A549 (cell line): ENCODE measurements at regions not wholly inside any gene's neighbourhood (a gene's known extent, or its start where the extent isn't known, plus 50 kb on each side); places are given as distances from the start of the nearest gene placed in this dataset.

ENCODE experiments used
- ATAC-seq, 2 experiments: fragments of 200-7000 bp in 1 of 2; fragments of >200 bp in 1 of 2; cut with Nextera tagmentation in 1 of 2; cut with Tn5 transposase in 1 of 2; 3 replicates each; pipeline versions ENCODE4 v1.8.0 to v1.9.1; 2018 to 2020; ENCODE audit warnings: mild to moderate bottlenecking in 1 of 2, moderate library complexity in 1 of 2
- CTCF ChIA-PET: fragments of 300-600 bp; sonication (Branson Sonifier 250); formaldehyde crosslinking; extraction: SDS; loops from one replicate; lab custom pipeline; 2021; ENCODE audit warnings: antibody characterized with exemption, inconsistent platforms; lab: Yijun Ruan, JAX
- POLR2A ChIA-PET: fragments of 350-600 bp; formaldehyde crosslinking; extraction: SDS; loops from one replicate; lab custom pipeline; 2021; ENCODE audit warnings: antibody characterized with exemption, inconsistent platforms; lab: Yijun Ruan, JAX
- DNase-seq, 2 experiments: peaks; one replicate each; pipeline versions ENCODE4 v3.0.0 to v3.0.0-alpha.2; 2011 to 2016; ENCODE audit warnings: low read depth in 1 of 2, low spot score in 1 of 2
- FAIRE-seq: peaks from 2 replicates; lab custom pipeline; 2011; peaks lifted over from hg19 to GRCh38; lab: Jason Lieb, UNC
- H3K27ac ChIP-seq, 2 experiments: fragments of >200 bp; sonication (Bioruptor Twin); formaldehyde crosslinking; 3 replicates each; pipeline ENCODE4 v1.5.1; 2016 to 2017
- H3K4me1 ChIP-seq: fragments of >200 bp; sonication (Bioruptor Twin); formaldehyde crosslinking; 3 replicates; pipeline ENCODE4 v1.6.1; 2016
- H3K4me2 ChIP-seq: fragments of >200 bp; sonication (Bioruptor Twin); formaldehyde crosslinking; 3 replicates; pipeline ENCODE4 v1.6.1; 2016
- H3K4me3 ChIP-seq: fragments of >200 bp; sonication (Bioruptor Twin); formaldehyde crosslinking; 3 replicates; pipeline ENCODE4 v1.5.1; 2016
- H3K9me3 ChIP-seq: fragments of >200 bp; sonication (Bioruptor Twin); formaldehyde crosslinking; 3 replicates; pipeline ENCODE4 v1.6.1; 2016
- BHLHE40 ChIP-seq: IDR thresholded peaks from 2 replicates; pipeline ENCODE4 v1.6.1; 2012; ENCODE audit warnings: low read depth, low read length, inconsistent platforms
- EHF ChIP-seq: fragments of 250-450 bp; sonication (Bioruptor Pico); IDR thresholded peaks from 2 replicates; pipeline ENCODE4 v1.5.0; 2020; ENCODE audit warnings: mild to moderate bottlenecking
- ESRRA ChIP-seq: fragments of 150-350 bp; IDR thresholded peaks from 2 replicates; pipeline ENCODE4 v1.6.1; 2014; ENCODE audit warnings: mild to moderate bottlenecking, low read length, borderline replicate concordance
- GATA3 ChIP-seq: IDR thresholded peaks from 2 replicates; pipeline ENCODE4 v1.6.1; 2012; ENCODE audit warnings: borderline replicate concordance
- HOXB5 ChIP-seq: fragments of 250-450 bp; sonication (Bioruptor Pico); IDR thresholded peaks from 2 replicates; pipeline ENCODE4 v1.5.0; 2020; ENCODE audit warnings: mild to moderate bottlenecking, moderate library complexity
- JUN ChIP-seq, 2 experiments: fragments of >200 bp; sonication (Bioruptor Twin); formaldehyde crosslinking; IDR thresholded peaks; 2 replicates in 1 of 2; 3 replicates in 1 of 2; pipeline ENCODE4 v1.6.1; 2016 to 2017
- KDM1A ChIP-seq: fragments of 200-600 bp; sonication (generic); IDR thresholded peaks from 2 replicates; pipeline ENCODE4 v1.6.1; 2016; ENCODE audit warnings: low read depth, mild to moderate bottlenecking
- KDM5A ChIP-seq: fragments of 200-600 bp; sonication (generic); IDR thresholded peaks from 2 replicates; pipeline ENCODE4 v1.6.1; 2016; ENCODE audit warnings: antibody characterized with exemption, mild to moderate bottlenecking
- MAFK ChIP-seq: fragments of 450-650 bp; IDR thresholded peaks from 2 replicates; pipeline ENCODE4 v1.6.1; 2014; ENCODE audit not compliant: partially characterized antibody
- NFE2L2 ChIP-seq: fragments of 150-350 bp; conservative IDR thresholded peaks from 2 replicates; pipeline ENCODE4 v1.6.1; 2014; ENCODE audit warnings: low read length
- NPAS2 ChIP-seq: fragments of 250-450 bp; sonication (Bioruptor Pico); IDR thresholded peaks from 2 replicates; pipeline ENCODE4 v1.8.0; 2022; ENCODE audit warnings: mild to moderate bottlenecking, moderate library complexity, borderline replicate concordance
- POLR2A ChIP-seq: IDR thresholded peaks from 2 replicates; pipeline ENCODE4 v1.6.1; 2012; ENCODE audit warnings: mild to moderate bottlenecking, low read length
- POLR2AphosphoS2 ChIP-seq: conservative IDR thresholded peaks from 2 replicates; pipeline ENCODE4 v1.6.1; 2012; ENCODE audit warnings: low read length, improper control_type of control experiment, inconsistent platforms
- RFX5 ChIP-seq: fragments of 450-650 bp; IDR thresholded peaks from 2 replicates; pipeline ENCODE4 v1.7.1; 2014; ENCODE audit warnings: antibody characterized with exemption, mild to moderate bottlenecking, moderate library complexity
- RNF2 ChIP-seq: fragments of 200-600 bp; sonication (generic); IDR thresholded peaks from 2 replicates; pipeline ENCODE4 v1.6.1; 2016; ENCODE audit warnings: low read depth, mild to moderate bottlenecking, antibody characterized with exemption, moderate library complexity, borderline replicate concordance
- TFCP2L1 ChIP-seq: fragments of 250-450 bp; sonication (Bioruptor Pico); IDR thresholded peaks from 2 replicates; pipeline ENCODE4 v1.5.0; 2021; ENCODE audit warnings: mild to moderate bottlenecking
- TP53 ChIP-seq: fragments of 250-450 bp; sonication (Bioruptor Pico); IDR thresholded peaks from 2 replicates; pipeline ENCODE4 v1.5.0; 2021; ENCODE audit warnings: mild to moderate bottlenecking, moderate library complexity
- ZSCAN20 ChIP-seq: fragments of 250-450 bp; sonication (Bioruptor Pico); IDR thresholded peaks from 2 replicates; pipeline ENCODE4 v1.8.0; 2022; ENCODE audit warnings: mild to moderate bottlenecking, moderate library complexity
- WGBS: methylation state at CpG from one replicate; pipeline ENCODE4 v1.1.6; 2017; ENCODE audit errors: missing lambda C conversion rate; 5-methylcytosine and 5-hydroxymethylcytosine counted together
- TF ChIP-seq, protein P1 (sequence below): fragments of >200 bp; sonication (Bioruptor Twin); formaldehyde crosslinking; IDR thresholded peaks from 3 replicates; pipeline ENCODE4 v1.6.1; 2016
- TF ChIP-seq, protein P2 (sequence below): fragments of 250-450 bp; sonication (Bioruptor Pico); IDR thresholded peaks from 2 replicates; pipeline ENCODE4 v1.5.0; 2020; ENCODE audit warnings: low read depth, mild to moderate bottlenecking, moderate library complexity
- TF ChIP-seq, protein P3 (sequence below): fragments of 250-450 bp; sonication (Bioruptor Pico); IDR thresholded peaks from 2 replicates; pipeline ENCODE4 v1.5.0; 2021; ENCODE audit warnings: mild to moderate bottlenecking, moderate library complexity, borderline replicate concordance
- TF ChIP-seq, protein P4 (sequence below): fragments of 150-350 bp; IDR thresholded peaks from 2 replicates; pipeline ENCODE4 v1.6.1; 2014; ENCODE audit warnings: low read depth, mild to moderate bottlenecking, low read length
- TF ChIP-seq, protein P5 (sequence below): IDR thresholded peaks from 2 replicates; pipeline ENCODE4 v1.6.1; 2012; ENCODE audit warnings: low read depth, borderline replicate concordance
- TF ChIP-seq, protein P6 (sequence below): fragments of >200 bp; sonication (Bioruptor Twin); formaldehyde crosslinking; IDR thresholded peaks from 3 replicates; pipeline ENCODE4 v1.5.1; 2016
- TF ChIP-seq, protein P7 (sequence below): IDR thresholded peaks from 2 replicates; pipeline ENCODE4 v1.6.1; 2012

DNA sequence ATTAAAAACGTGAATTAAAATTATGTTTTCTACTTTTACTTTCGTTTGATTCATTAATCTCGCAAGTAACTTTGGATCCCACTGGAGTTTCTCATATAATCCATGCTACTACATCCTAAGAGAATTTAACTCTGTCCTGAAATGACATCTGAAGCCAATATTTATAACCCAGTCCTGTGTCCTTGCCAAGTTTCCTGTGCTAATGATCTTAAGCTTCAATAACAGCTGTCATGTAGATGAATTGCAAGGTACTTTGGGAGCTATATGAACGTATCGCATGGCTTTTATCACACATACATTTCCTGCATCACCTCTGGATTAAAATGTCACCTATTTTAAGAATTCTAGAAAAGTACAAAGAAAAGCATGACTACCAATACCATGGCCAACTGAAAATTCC is 833.8 kb upstream of the CITED2 start:
- H3K4me1 ChIP-seq = no peaks in the 10 kb centered on the region
- H3K27ac ChIP-seq = no peak overlapping the region
- H3K4me2 ChIP-seq = no peak overlapping the region
- no peak for TF ChIP-seq JUN (IDR thresholded peaks at IDR 0.05)
- TF ChIP-seq, protein P1, sequence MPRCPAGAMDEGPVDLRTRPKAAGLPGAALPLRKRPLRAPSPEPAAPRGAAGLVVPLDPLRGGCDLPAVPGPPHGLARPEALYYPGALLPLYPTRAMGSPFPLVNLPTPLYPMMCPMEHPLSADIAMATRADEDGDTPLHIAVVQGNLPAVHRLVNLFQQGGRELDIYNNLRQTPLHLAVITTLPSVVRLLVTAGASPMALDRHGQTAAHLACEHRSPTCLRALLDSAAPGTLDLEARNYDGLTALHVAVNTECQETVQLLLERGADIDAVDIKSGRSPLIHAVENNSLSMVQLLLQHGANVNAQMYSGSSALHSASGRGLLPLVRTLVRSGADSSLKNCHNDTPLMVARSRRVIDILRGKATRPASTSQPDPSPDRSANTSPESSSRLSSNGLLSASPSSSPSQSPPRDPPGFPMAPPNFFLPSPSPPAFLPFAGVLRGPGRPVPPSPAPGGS = no peak
- no peak for TF ChIP-seq ESRRA
- TF ChIP-seq EHF (CRISPR knock-in tag) = no peak
- no peak for TF ChIP-seq TP53 (CRISPR knock-in tag)
- TF ChIP-seq POLR2A = no peak
- no peak for TF ChIP-seq NPAS2 (CRISPR knock-in tag)
- TF ChIP-seq, protein P2, sequence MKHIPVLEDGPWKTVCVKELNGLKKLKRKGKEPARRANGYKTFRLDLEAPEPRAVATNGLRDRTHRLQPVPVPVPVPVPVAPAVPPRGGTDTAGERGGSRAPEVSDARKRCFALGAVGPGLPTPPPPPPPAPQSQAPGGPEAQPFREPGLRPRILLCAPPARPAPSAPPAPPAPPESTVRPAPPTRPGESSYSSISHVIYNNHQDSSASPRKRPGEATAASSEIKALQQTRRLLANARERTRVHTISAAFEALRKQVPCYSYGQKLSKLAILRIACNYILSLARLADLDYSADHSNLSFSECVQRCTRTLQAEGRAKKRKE (CRISPR knock-in tag) = no peak
- TF ChIP-seq, protein P3, sequence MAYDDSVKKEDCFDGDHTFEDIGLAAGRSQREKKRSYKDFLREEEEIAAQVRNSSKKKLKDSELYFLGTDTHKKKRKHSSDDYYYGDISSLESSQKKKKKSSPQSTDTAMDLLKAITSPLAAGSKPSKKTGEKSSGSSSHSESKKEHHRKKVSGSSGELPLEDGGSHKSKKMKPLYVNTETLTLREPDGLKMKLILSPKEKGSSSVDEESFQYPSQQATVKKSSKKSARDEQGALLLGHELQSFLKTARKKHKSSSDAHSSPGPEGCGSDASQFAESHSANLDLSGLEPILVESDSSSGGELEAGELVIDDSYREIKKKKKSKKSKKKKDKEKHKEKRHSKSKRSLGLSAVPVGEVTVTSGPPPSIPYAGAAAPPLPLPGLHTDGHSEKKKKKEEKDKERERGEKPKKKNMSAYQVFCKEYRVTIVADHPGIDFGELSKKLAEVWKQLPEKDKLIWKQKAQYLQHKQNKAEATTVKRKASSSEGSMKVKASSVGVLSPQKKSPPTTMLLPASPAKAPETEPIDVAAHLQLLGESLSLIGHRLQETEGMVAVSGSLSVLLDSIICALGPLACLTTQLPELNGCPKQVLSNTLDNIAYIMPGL (CRISPR knock-in tag) = no peak
- no peak for TF ChIP-seq HOXB5 (CRISPR knock-in tag)
- no peak overlapping the region for H3K4me3 ChIP-seq
- ChIA-PET CTCF (no interaction called here), POLR2A (no interaction called here)
- FAIRE-seq = no peak
- no peak for ATAC-seq
- H3K9me3 ChIP-seq = no peaks in the 10 kb centered on the region
- 55% methylated on average over 5 of the region's 5 CpGs for WGBS
- no peak for DNase-seq

DNA sequence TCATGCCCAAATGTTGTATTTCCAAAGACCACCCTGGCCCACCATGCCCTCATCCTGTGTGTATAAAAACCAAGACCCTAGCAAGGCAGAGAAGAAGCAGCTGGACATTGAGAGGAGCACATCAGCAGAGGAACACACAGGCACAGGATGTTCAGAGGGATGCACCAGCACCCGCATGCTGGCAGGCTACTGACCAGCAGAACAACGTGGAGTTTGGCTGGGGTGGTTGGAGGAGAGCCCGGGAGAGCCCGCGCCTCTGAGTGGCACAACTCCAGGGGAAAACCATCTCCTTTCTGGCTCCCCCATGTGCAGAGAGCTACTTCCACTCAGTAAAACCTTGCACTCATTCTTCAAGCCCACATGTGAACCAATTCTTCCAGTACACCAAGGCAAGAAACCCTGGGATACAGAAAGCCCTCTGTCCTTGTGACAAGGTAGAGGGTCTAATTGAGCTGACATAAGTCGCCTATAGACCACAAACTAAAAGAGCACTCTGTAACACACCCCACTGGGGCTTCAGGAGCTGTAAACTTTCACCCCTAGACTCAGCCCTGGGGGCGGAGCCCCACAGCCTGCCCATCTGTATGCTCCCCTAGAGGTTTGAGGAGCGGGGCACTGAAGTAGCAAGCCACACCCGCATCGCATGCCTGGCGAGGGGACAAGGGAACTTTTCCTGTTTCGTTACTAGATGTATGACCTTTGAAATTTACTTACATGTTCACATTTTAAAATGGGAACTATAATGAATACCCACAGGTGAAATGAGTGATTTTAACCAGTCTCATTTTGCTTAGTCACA is 831.5 kb upstream of the CITED2 start:
- no peaks in the 10 kb centered on the region for H3K4me1 ChIP-seq
- no peak overlapping the region for H3K4me2 ChIP-seq
- no peak for ATAC-seq
- POLR2A ChIA-PET = no interaction called here
- 74% methylated on average over 12 of the region's 12 CpGs for WGBS
- TF ChIP-seq TFCP2L1 (CRISPR knock-in tag) (no peak), ZSCAN20 (CRISPR knock-in tag) (no peak), JUN (IDR thresholded peaks at IDR 0.05) (no peak), ESRRA (no peak), KDM5A (no peak), NPAS2 (CRISPR knock-in tag) (no peak), BHLHE40 (no peak), MAFK (no peak), HOXB5 (CRISPR knock-in tag) (no peak), POLR2AphosphoS2 (no peak), RNF2 (no peak), POLR2A (no peak), KDM1A (no peak), RFX5 (no peak), GATA3 (no peak), NFE2L2 (no peak)
- TF ChIP-seq, protein P4, sequence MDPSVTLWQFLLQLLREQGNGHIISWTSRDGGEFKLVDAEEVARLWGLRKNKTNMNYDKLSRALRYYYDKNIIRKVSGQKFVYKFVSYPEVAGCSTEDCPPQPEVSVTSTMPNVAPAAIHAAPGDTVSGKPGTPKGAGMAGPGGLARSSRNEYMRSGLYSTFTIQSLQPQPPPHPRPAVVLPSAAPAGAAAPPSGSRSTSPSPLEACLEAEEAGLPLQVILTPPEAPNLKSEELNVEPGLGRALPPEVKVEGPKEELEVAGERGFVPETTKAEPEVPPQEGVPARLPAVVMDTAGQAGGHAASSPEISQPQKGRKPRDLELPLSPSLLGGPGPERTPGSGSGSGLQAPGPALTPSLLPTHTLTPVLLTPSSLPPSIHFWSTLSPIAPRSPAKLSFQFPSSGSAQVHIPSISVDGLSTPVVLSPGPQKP = no peak
- TF ChIP-seq, protein P5, sequence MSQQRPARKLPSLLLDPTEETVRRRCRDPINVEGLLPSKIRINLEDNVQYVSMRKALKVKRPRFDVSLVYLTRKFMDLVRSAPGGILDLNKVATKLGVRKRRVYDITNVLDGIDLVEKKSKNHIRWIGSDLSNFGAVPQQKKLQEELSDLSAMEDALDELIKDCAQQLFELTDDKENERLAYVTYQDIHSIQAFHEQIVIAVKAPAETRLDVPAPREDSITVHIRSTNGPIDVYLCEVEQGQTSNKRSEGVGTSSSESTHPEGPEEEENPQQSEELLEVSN = no peak
- TF ChIP-seq, protein P6, sequence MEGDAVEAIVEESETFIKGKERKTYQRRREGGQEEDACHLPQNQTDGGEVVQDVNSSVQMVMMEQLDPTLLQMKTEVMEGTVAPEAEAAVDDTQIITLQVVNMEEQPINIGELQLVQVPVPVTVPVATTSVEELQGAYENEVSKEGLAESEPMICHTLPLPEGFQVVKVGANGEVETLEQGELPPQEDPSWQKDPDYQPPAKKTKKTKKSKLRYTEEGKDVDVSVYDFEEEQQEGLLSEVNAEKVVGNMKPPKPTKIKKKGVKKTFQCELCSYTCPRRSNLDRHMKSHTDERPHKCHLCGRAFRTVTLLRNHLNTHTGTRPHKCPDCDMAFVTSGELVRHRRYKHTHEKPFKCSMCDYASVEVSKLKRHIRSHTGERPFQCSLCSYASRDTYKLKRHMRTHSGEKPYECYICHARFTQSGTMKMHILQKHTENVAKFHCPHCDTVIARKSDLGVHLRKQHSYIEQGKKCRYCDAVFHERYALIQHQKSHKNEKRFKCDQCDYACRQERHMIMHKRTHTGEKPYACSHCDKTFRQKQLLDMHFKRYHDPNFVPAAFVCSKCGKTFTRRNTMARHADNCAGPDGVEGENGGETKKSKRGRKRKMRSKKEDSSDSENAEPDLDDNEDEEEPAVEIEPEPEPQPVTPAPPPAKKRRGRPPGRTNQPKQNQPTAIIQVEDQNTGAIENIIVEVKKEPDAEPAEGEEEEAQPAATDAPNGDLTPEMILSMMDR = no peak
- TF ChIP-seq, protein P7, sequence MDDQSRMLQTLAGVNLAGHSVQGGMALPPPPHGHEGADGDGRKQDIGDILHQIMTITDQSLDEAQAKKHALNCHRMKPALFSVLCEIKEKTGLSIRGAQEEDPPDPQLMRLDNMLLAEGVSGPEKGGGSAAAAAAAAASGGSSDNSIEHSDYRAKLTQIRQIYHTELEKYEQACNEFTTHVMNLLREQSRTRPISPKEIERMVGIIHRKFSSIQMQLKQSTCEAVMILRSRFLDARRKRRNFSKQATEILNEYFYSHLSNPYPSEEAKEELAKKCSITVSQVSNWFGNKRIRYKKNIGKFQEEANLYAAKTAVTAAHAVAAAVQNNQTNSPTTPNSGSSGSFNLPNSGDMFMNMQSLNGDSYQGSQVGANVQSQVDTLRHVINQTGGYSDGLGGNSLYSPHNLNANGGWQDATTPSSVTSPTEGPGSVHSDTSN = no peak
- no peaks in the 10 kb centered on the region for H3K9me3 ChIP-seq
- no peak overlapping the region for H3K4me3 ChIP-seq
- no peak for DNase-seq
- no peak for FAIRE-seq
- CTCF ChIA-PET = no interaction called here
- no peak overlapping the region for H3K27ac ChIP-seq
